Karpas-422 (cell line): ENCODE measurements at regions not wholly inside any gene's neighbourhood (a gene's known extent, or its start where the extent isn't known, plus 50 kb on each side); places are given as distances from the start of the nearest gene placed in this dataset.

ENCODE experiments used
- DNase-seq: peaks from one replicate; pipeline ENCODE4 v3.0.0-alpha.2; 2015
- H2AFZ ChIP-seq: fragments of 200-600 bp; sonication (generic); 2 replicates; pipeline ENCODE4 v1.6.1; 2014; ENCODE audit warnings: antibody characterized with exemption, low read length, mixed read lengths
- H3K27ac ChIP-seq: fragments of 200-600 bp; sonication (generic); 2 replicates; pipeline ENCODE4 v1.5.1; 2014; ENCODE audit warnings: mild to moderate bottlenecking, low read length, moderate library complexity
- H3K27me3 ChIP-seq: fragments of 200-600 bp; sonication (generic); 2 replicates; pipeline ENCODE4 v1.6.1; 2014; ENCODE audit warnings: low read length, mixed read lengths
- H3K36me3 ChIP-seq: fragments of 200-600 bp; sonication (generic); 2 replicates; pipeline ENCODE4 v1.6.1; 2014; ENCODE audit warnings: low read length, mixed read lengths; ENCODE audit not compliant: insufficient read depth
- H3K4me1 ChIP-seq: fragments of 200-600 bp; sonication (generic); 2 replicates; pipeline ENCODE4 v1.6.1; 2014; ENCODE audit warnings: mild to moderate bottlenecking, low read length, mixed read lengths
- H3K4me2 ChIP-seq: fragments of 200-600 bp; sonication (generic); 2 replicates; pipeline ENCODE4 v1.6.1; 2014; ENCODE audit warnings: low read length, low read depth, mild to moderate bottlenecking; ENCODE audit not compliant: poor library complexity, severe bottlenecking
- H3K4me3 ChIP-seq: fragments of 200-600 bp; sonication (generic); 2 replicates; pipeline ENCODE4 v1.5.1; 2014; ENCODE audit warnings: mild to moderate bottlenecking, antibody characterized with exemption, low read length, mixed read lengths
- H3K79me2 ChIP-seq: fragments of 200-600 bp; sonication (generic); 2 replicates; pipeline ENCODE4 v1.6.1; 2014; ENCODE audit warnings: mild to moderate bottlenecking, low read length, mixed read lengths
- H3K9ac ChIP-seq: fragments of 200-600 bp; sonication (generic); 2 replicates; pipeline ENCODE4 v1.6.0; 2014; ENCODE audit warnings: low read length
- H3K9me2 ChIP-seq: fragments of 200-600 bp; sonication (generic), shearing (Covaris generic); replicated peaks from 2 replicates; pipeline ENCODE4 v1.6.0; 2014; ENCODE audit warnings: mild to moderate bottlenecking, low read length, moderate library complexity; ENCODE audit not compliant: insufficient read depth
- H3K9me3 ChIP-seq: fragments of 300-700, 200-600 bp; sonication (generic); 2 replicates; pipeline ENCODE4 v1.6.1; 2014; ENCODE audit warnings: low read length, mixed read lengths
- H4K20me1 ChIP-seq: fragments of 200-600 bp; sonication (generic); 2 replicates; pipeline ENCODE4 v1.6.1; 2014; ENCODE audit warnings: mild to moderate bottlenecking, antibody characterized with exemption, low read length, low read depth; ENCODE audit not compliant: insufficient read depth

DNA sequence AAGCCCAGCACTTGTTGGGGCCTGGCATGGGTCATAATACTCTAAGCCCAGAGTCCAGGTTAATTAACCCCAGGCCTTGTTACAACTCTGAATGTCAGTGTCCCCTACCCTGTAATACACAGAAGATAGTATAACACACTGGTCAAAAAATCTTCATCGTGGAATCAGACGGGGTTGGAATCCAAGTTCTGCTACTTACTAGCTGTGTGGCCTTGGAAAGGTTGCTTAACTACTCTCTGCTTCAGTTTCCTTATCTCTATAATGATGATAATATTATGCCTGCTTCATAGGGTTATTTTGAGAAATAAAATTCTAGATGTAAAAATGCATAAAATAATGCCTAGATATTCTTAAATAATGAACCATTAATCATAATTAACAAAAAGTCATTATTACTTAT, 77.8 kb upstream of the CTTNBP2NL start:
- H3K9me3 ChIP-seq: no peaks in the 10 kb centered on the region
- H3K4me2 ChIP-seq: no peak overlapping the region
- no peaks in the 10 kb centered on the region for H3K79me2 ChIP-seq
- H3K4me1 ChIP-seq: no peaks in the 10 kb centered on the region
- DNase-seq: no peak
- no peak overlapping the region for H2AFZ ChIP-seq
- no peak overlapping the region for H3K9ac ChIP-seq
- no peak overlapping the region for H3K27ac ChIP-seq
- H3K9me2 ChIP-seq: no peaks in the 10 kb centered on the region
- no peaks in the 10 kb centered on the region for H3K27me3 ChIP-seq
- H4K20me1 ChIP-seq: no peaks in the 10 kb centered on the region
- no peaks in the 10 kb centered on the region for H3K36me3 ChIP-seq
- no peak overlapping the region for H3K4me3 ChIP-seq

DNA sequence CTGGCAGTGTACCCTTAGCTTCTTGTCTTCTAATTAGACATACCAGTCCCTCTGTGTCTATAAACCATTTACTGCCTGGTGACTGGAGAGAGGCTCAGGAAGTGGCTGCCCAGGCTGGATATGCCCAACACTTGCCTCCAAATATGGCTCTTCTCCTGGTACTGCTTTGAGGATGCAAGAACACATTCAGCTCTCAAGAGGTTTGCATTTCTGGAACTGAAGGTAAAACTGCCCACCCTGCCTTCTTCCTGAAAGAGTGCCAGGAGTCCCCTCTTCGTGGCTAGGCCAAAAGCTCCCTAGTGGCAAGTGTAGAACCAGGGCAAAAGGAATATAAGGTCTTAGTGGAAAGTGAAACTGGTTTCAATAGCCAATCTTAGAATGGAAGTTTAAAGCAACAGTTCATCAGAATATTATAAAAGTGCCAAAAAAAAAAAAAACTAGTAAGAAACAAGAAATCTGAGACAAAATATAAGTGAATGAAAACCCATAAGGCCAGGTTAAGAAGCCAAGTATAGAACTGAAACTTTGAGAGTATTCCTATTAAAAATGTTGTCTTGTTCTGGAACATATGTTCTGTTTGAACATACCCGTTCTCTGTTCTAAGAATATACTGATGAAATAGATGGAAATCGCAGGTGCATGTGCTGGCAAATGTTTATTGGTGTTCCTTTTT, 77.2 kb upstream of the CTTNBP2NL start:
- Histone ChIP-seq H3K79me2 (no peaks in the 10 kb centered on the region), H3K4me3 (no peak overlapping the region), H3K4me2 (no peak overlapping the region), H3K9me2 (no peaks in the 10 kb centered on the region), H3K9ac (no peak overlapping the region), H3K4me1 (no peaks in the 10 kb centered on the region), H4K20me1 (no peaks in the 10 kb centered on the region), H3K36me3 (no peaks in the 10 kb centered on the region), H3K9me3 (no peaks in the 10 kb centered on the region), H2AFZ (no peak overlapping the region), H3K27me3 (no peaks in the 10 kb centered on the region), H3K27ac (no peak overlapping the region)
- no peak for DNase-seq

DNA sequence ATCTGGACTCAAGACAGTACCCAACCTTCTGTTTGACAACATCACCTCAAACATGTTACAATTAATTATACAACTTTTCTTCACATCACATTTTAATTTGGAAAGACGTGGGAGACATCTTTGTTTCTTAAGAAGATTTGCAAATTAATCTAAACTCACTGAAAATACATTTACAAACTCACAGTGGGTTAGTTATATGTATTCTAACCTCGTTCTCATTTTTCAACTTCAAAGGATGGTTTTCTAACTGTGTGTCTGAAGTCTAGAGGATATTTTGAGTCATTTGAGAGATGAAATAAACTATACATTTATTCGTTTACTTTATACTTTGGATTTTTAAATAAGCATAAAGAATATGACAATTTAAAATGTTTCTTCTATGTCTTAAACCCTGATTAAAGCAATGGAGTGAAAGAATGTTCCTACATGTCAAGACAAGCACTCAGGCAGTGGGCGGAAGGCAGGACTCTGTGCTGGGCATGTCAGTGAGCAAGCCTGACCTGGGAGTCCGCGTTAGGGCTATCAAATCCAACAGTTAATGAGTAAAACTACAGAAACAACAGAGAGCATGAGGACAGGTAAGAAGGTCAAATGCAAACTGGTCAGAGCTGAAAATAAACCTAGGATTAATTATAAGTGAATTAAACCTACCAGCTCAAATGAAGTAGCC, 76.5 kb upstream of the CTTNBP2NL start:
- Histone ChIP-seq H3K36me3 (no peaks in the 10 kb centered on the region), H3K4me1 (no peaks in the 10 kb centered on the region), H3K27me3 (no peaks in the 10 kb centered on the region), H4K20me1 (no peaks in the 10 kb centered on the region), H3K9me2 (no peaks in the 10 kb centered on the region), H3K79me2 (no peaks in the 10 kb centered on the region), H3K27ac (no peak overlapping the region), H3K4me3 (no peak overlapping the region), H3K4me2 (no peak overlapping the region), H3K9ac (no peak overlapping the region), H3K9me3 (no peaks in the 10 kb centered on the region), H2AFZ (no peak overlapping the region)
- DNase-seq: no peak

DNA sequence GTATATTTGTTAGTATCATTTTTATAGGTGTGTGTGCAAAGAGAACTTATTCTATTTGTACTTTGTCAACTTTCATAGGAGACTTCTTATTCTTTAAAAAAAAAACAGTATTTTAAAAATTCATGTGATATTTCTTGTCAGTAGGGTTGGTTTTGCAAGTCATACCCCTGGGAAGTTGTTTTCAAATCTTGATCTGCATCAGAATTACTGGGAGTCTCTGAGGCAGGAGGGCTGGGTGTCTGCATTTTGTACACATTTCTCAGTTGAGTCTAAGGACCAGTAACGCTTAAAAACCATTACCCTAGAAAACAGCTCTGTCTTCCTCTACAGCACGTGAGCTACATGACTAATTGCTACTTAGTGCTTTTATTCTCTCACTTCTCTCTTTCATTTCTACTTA, 76.0 kb upstream of the CTTNBP2NL start:
- Histone ChIP-seq H3K79me2 (no peaks in the 10 kb centered on the region), H3K4me2 (no peak overlapping the region), H3K27me3 (no peaks in the 10 kb centered on the region)

DNA sequence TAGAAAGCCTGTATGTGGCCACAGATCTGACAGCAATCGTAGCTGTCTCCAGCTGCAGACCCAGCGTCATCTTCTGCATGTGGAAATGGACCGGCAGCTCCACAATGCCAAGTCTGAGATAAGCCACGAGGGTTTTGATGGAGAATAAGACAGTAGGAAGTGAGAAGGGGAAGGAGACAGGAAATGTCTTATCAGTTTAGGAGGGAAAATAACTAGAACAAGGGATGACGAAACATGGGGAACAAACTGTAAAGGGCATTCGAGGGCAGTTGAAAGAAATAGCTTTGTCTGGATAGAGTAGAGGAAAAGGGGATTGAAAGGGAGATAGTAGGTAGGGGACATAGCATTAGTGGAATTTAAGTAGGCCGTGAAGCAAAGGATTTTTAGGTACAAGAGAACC, 74.0 kb upstream of the CTTNBP2NL start:
- no peaks in the 10 kb centered on the region for H3K36me3 ChIP-seq
- no peak overlapping the region for H2AFZ ChIP-seq
- H3K9me2 ChIP-seq: no peaks in the 10 kb centered on the region

More for the DNA sequence above, 76.0 kb upstream of the CTTNBP2NL start:
- Histone ChIP-seq H3K9me2 (no peaks in the 10 kb centered on the region), H3K4me1 (no peaks in the 10 kb centered on the region), H3K27ac (no peak overlapping the region), H3K36me3 (no peaks in the 10 kb centered on the region), H2AFZ (no peak overlapping the region), H3K9ac (no peak overlapping the region), H3K9me3 (no peaks in the 10 kb centered on the region), H3K4me3 (no peak overlapping the region), H4K20me1 (no peaks in the 10 kb centered on the region)
- no peak for DNase-seq

DNA sequence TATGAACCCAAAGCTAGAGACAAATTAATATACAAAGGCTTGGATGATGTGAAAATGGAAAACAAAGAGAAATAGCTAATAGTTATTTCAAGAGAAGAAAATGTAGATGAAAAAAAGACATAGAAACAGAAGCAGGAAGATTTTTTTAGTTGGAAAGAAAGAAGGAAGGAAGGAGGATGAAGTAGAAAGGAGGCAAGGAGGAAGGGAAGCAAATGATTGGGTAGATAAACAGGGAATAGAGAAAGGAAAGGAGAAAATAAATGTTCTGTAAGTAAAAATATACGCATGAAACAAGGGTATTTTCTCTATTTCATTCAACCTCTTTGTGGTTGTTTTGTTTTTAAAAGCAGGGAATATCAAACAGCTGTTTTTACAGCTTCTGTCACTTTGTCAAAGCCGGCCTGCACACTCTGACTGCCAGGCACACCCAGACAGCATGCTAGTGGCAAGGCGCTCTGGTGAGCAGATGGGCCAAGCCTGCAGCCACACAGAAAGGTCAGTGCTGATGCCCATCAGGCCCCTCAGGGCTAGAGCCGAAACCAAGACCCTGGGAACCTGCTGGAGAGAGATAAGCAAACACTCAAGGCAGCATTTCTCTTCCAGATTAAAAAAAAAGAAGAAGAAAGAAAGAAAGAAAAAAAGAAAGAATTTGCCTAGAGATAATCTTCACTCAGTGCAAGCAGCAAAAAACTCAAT, 72.9 kb upstream of the CTTNBP2NL start:
- Histone ChIP-seq H3K9me3 (no peaks in the 10 kb centered on the region), H3K27me3 (no peaks in the 10 kb centered on the region), H3K9me2 (no peaks in the 10 kb centered on the region), H3K9ac (no peak overlapping the region), H3K4me1 (no peaks in the 10 kb centered on the region), H3K27ac (no peak overlapping the region), H3K4me2 (no peak overlapping the region), H3K4me3 (no peak overlapping the region), H2AFZ (no peak overlapping the region), H3K36me3 (no peaks in the 10 kb centered on the region), H4K20me1 (no peaks in the 10 kb centered on the region), H3K79me2 (no peaks in the 10 kb centered on the region)
- DNase-seq: no peak

More for the DNA sequence above, 74.0 kb upstream of the CTTNBP2NL start:
- H3K4me1 ChIP-seq: no peaks in the 10 kb centered on the region
- H3K27me3 ChIP-seq: no peaks in the 10 kb centered on the region
- H3K4me3 ChIP-seq: no peak overlapping the region
- H3K27ac ChIP-seq: no peak overlapping the region
- H4K20me1 ChIP-seq: no peaks in the 10 kb centered on the region
- H3K9me3 ChIP-seq: no peaks in the 10 kb centered on the region
- H3K79me2 ChIP-seq: no peaks in the 10 kb centered on the region
- H3K9ac ChIP-seq: no peak overlapping the region
- DNase-seq: no peak
- no peak overlapping the region for H3K4me2 ChIP-seq

DNA sequence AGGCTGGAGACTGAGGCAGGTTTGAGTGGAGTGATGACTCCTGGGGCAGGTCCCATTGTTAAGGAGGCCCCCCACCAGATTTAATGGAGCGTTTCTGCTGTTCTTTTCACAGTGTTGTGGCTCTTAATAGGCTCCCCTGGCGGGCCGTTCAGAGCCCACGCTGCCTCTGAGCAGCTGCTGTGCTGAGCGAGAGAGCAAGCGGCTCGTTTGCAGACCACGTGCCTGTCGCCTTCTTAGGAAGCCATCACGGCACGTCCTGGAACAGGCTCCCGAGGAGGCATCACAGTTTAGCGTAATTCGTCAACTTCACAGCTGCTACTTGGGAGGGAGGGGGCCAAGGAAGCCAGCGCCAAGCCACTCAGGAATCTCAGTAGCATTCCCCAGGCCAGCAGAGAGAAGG, 70.5 kb upstream of the CTTNBP2NL start:
- Histone ChIP-seq H3K4me3 (no peak overlapping the region), H4K20me1 (no peaks in the 10 kb centered on the region), H3K79me2 (no peaks in the 10 kb centered on the region), H3K36me3 (no peaks in the 10 kb centered on the region), H3K27ac (no peak overlapping the region), H3K4me2 (no peak overlapping the region), H3K4me1 (no peaks in the 10 kb centered on the region), H3K9me2 (no peaks in the 10 kb centered on the region), H3K9me3 (no peaks in the 10 kb centered on the region), H3K27me3 (no peaks in the 10 kb centered on the region), H2AFZ (no peak overlapping the region), H3K9ac (no peak overlapping the region)
- DNase-seq: no peak

DNA sequence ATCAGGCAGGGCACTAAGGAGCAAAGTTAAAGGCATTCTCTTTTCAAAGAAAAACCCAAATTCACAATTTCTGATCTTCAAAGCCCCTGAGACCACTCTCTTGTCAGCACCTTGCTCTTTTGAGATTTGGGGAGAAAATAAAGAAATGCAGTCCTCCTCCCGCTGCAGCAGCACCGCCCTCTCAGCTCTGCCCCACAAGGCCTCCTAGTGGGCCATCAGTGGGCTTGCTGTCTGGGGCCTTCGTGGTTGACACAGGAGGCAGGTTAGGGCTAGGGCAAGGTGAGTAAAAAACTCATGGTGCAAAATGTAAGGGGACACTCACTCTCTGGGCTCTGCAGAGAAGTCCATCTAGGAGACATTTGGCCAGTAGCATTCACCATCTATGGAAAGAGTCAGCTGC, 67.4 kb upstream of the CTTNBP2NL start:
- H3K79me2 ChIP-seq: no peaks in the 10 kb centered on the region
- H3K4me3 ChIP-seq: no peak overlapping the region
- no peak overlapping the region for H3K4me2 ChIP-seq
- no peak for DNase-seq
- no peaks in the 10 kb centered on the region for H3K9me3 ChIP-seq
- no peaks in the 10 kb centered on the region for H3K4me1 ChIP-seq
- H3K27me3 ChIP-seq: no peaks in the 10 kb centered on the region
- H3K27ac ChIP-seq: no peak overlapping the region
- H4K20me1 ChIP-seq: no peaks in the 10 kb centered on the region
- H3K9ac ChIP-seq: no peak overlapping the region
- no peaks in the 10 kb centered on the region for H3K36me3 ChIP-seq
- H3K9me2 ChIP-seq: no peaks in the 10 kb centered on the region
- no peak overlapping the region for H2AFZ ChIP-seq
